Neuronal stem cell (in vitro differentiated cells): ENCODE measurements at regions not wholly inside any gene's neighbourhood (a gene's known extent, or its start where the extent isn't known, plus 50 kb on each side); places are given as distances from the start of the nearest gene placed in this dataset.

Experiments
- DNase-seq: peaks from one replicate; pipeline ENCODE4 v3.0.0-alpha.2; 2013; ENCODE audit warnings: low spot score
- H2AFZ ChIP-seq: one replicate; pipeline ENCODE4 v1.6.1; 2013; ENCODE audit warnings: mild to moderate bottlenecking, low read length, inconsistent platforms
- H2AK5ac ChIP-seq: 2 replicates; pipeline ENCODE4 v1.6.1; 2013; ENCODE audit warnings: low read depth, mild to moderate bottlenecking, inconsistent platforms, low read length, moderate library complexity, mixed read lengths
- H2BK120ac ChIP-seq: 2 replicates; pipeline ENCODE4 v1.6.1; 2013; ENCODE audit warnings: low read depth, mild to moderate bottlenecking, inconsistent platforms, low read length, moderate library complexity, mixed read lengths
- H2BK12ac ChIP-seq: one replicate; pipeline ENCODE4 v1.6.1; 2013; ENCODE audit warnings: low read length, inconsistent platforms
- H2BK15ac ChIP-seq: 2 replicates; pipeline ENCODE4 v1.6.1; 2013; ENCODE audit warnings: mild to moderate bottlenecking, low read length, inconsistent platforms, mixed read lengths
- H2BK5ac ChIP-seq: one replicate; pipeline ENCODE4 v1.6.1; 2013; ENCODE audit warnings: inconsistent platforms, mild to moderate bottlenecking, low read length, moderate library complexity
- H3K14ac ChIP-seq: one replicate; pipeline ENCODE4 v1.6.1; 2013; ENCODE audit warnings: low read length, inconsistent platforms
- H3K18ac ChIP-seq: 2 replicates; pipeline ENCODE4 v1.6.1; 2013; ENCODE audit warnings: low read length, inconsistent platforms
- H3K23ac ChIP-seq: 2 replicates; pipeline ENCODE4 v1.6.1; 2013; ENCODE audit warnings: low read depth, mild to moderate bottlenecking, mixed read lengths, low read length, inconsistent platforms; ENCODE audit not compliant: poor library complexity
- H3K27ac ChIP-seq: replicated peaks from 3 replicates; pipeline ENCODE4 v1.5.1; 2013; ENCODE audit warnings: low read length, inconsistent platforms
- H3K27me3 ChIP-seq, 3 experiments: 2 replicates each; pipeline ENCODE4 v1.6.1; 2013; ENCODE audit warnings: low read length in 3 of 3, mild to moderate bottlenecking in 2 of 3, inconsistent platforms in 1 of 3, low read depth in 1 of 3, mixed read lengths in 1 of 3, moderate library complexity in 1 of 3; ENCODE audit not compliant: control insufficient read depth in 3 of 3, insufficient read depth in 3 of 3
- H3K36me3 ChIP-seq, 2 donors: replicated peaks in 1 of 2; 2 replicates each; pipeline ENCODE4 v1.6.1; 2013; ENCODE audit warnings: low read length in 2 of 2; ENCODE audit not compliant: control insufficient read depth in 2 of 2, insufficient read depth in 2 of 2
- H3K4ac ChIP-seq: 2 replicates; pipeline ENCODE4 v1.6.1; 2013; ENCODE audit warnings: inconsistent platforms, mild to moderate bottlenecking, low read length, moderate library complexity
- H3K4me1 ChIP-seq, 2 donors: 1 replicate in 1 of 2; 2 replicates in 1 of 2; pipeline ENCODE4 v1.6.1; 2013; ENCODE audit warnings: low read length in 2 of 2, low read depth in 1 of 2; ENCODE audit not compliant: control insufficient read depth in 2 of 2, insufficient read depth in 1 of 2
- H3K4me2 ChIP-seq: one replicate; pipeline ENCODE4 v1.6.1; 2013; ENCODE audit warnings: mild to moderate bottlenecking, low read length, inconsistent platforms; ENCODE audit not compliant: insufficient read depth, poor library complexity, severe bottlenecking
- H3K4me3 ChIP-seq, 2 donors: 2 replicates each; pipeline ENCODE4 v1.5.1; 2013; ENCODE audit warnings: low read length in 2 of 2, mild to moderate bottlenecking in 2 of 2, inconsistent platforms in 1 of 2, moderate library complexity in 1 of 2
- H3K79me1 ChIP-seq: one replicate; pipeline ENCODE4 v1.6.1; 2013; ENCODE audit warnings: low read depth, mild to moderate bottlenecking, inconsistent platforms, low read length, moderate library complexity
- H3K9ac ChIP-seq: one replicate; pipeline ENCODE4 v1.6.1; 2013; ENCODE audit warnings: mild to moderate bottlenecking, low read depth, low read length, inconsistent platforms; ENCODE audit not compliant: poor library complexity
- H3K9me3 ChIP-seq, 2 donors: replicated peaks in 1 of 2; 2 replicates each; pipeline versions ENCODE3 to v1.6.1; 2013; ENCODE audit warnings: low read length in 2 of 2, mild to moderate bottlenecking in 2 of 2, inconsistent platforms in 1 of 2, low read depth in 1 of 2, mixed read lengths in 1 of 2, moderate library complexity in 1 of 2; ENCODE audit not compliant: control insufficient read depth in 2 of 2, insufficient read depth in 1 of 2
- H4K8ac ChIP-seq: one replicate; pipeline ENCODE4 v1.6.1; 2013; ENCODE audit warnings: low read depth, mild to moderate bottlenecking, inconsistent platforms, low read length, moderate library complexity
- H4K91ac ChIP-seq: one replicate; pipeline ENCODE4 v1.6.1; 2013; ENCODE audit warnings: low read length, low read depth, mild to moderate bottlenecking, inconsistent platforms; ENCODE audit not compliant: poor library complexity
- WGBS, 2 donors: extraction: QIAGEN DNeasy Blood & Tissue Kit; methylation state at CpG; one replicate each; pipeline ENCODE4 v1.1.7; 2013; ENCODE audit warnings: missing lambda C conversion rate in 2 of 2, mixed read lengths in 1 of 2; ENCODE audit not compliant: insufficient read length in 2 of 2, insufficient replicate concordance in 1 of 2; ENCODE audit errors: extremely low coverage in 2 of 2; 5-methylcytosine and 5-hydroxymethylcytosine counted together

DNA sequence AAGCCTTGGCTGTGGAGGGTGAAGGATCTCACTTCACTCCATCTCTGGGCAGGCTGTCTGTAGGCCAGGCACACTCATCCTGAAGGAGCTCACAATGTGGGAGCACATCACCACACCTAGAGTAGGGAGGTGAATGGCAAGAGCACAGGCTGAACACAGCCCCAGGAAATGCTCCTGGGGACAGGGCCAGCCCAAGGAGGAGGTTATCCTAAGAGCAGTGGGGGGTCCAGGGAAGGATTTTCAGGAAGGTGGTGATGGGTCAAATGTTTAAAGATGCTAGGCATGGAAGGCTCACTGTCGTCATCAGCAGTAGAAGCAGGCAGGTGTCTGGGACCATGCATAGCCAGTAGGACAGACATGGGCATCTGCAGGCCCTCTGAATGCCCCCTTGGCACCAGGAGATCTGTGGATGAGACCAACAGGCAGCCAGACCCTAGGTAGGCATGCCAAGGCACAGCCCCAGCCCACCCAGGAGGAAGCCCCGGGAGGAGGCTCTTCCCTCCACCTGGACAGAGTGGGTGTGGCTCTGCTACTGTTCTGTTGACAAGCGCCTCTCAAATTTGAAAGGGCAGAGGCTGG, 91.7 kb upstream of the RAB6C start:
- Histone ChIP-seq H2BK12ac (no peak overlapping the region), H3K9me3 (no peaks in the 10 kb centered on the region), H3K27me3 (peaks cover 0 to 12% (median 0%) of the 10 kb centered on the region in 3 experiments), H3K23ac (no peak overlapping the region), H3K4me2 (no peak overlapping the region), H3K36me3 (no peaks in the 10 kb centered on the region), H3K4me3 (no peak overlapping the region), H2AFZ (no peak overlapping the region), H3K4me1 (peaks cover 0 to 4% of the 10 kb centered on the region in 2 donors), H2BK15ac (peak overlapping the region; percentile 30), H2AK5ac (no peak overlapping the region), H3K27ac (no peak overlapping the region), H3K4ac (no peak overlapping the region), H3K79me1 (no peaks in the 10 kb centered on the region), H3K9ac (no peak overlapping the region), H4K91ac (no peak overlapping the region), H2BK120ac (no peak overlapping the region), H3K18ac (peak overlapping the region; percentile 59), H4K8ac (no peak overlapping the region), H2BK5ac (no peak overlapping the region), H3K14ac (no peak overlapping the region)
- no peak for DNase-seq
- WGBS, 2 donors, result no CpG with 5 or more reads among the region's 3 CpGs

DNA sequence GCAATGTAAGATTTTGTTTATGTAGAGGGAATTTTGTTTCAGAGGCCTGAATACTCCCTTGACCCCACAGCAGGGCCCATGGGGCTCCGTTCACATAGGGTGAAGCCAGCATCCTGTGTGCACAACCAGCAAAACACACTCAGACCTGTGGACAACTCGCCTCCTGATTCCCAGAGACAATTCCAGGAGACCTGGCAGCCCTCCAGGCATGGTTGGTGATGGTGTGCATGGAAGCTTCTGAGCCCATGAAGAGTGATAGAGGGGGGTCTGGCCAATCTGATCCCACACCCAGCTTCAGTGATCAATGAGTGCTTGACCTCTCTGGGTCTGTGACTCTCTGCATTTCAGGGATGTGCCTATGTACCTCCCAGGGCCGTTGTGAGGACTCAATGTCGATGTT, 91.0 kb upstream of the RAB6C start:
- WGBS, 2 donors, result no CpG with 5 or more reads among the region's 4 CpGs
- H2AFZ ChIP-seq, result no peak overlapping the region

DNA sequence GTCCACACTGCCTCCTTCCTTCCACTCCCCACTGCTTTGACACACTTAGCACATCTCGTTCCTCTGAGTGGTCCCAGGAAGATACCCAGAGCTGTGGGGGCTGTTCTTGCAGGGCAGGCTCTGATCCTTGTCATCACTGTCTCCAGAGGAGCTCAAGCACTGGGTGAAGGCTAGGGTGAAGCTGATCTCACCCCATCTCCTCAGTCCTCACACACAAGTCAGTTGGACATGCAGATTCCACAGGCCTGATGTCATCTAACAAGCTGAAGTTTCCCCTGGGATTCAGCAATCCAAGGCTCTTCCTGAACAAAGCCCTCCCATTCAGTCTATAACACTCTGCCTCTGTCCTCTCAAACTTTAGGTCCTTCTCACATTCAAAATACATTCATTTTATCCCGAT, 90.6 kb upstream of the RAB6C start:
- H3K14ac ChIP-seq, result no peak overlapping the region
- no peak overlapping the region for H2BK15ac ChIP-seq
- no peak overlapping the region for H4K8ac ChIP-seq
- no CpG with 5 or more reads among the region's 2 CpGs for WGBS, 2 donors
- no peaks in the 10 kb centered on the region for H3K9me3 ChIP-seq
- no peak overlapping the region for H3K27ac ChIP-seq
- H3K9ac ChIP-seq, result no peak overlapping the region
- H2AK5ac ChIP-seq, result no peak overlapping the region
- H3K18ac ChIP-seq, result no peak overlapping the region
- H2BK12ac ChIP-seq, result no peak overlapping the region
- no peak overlapping the region for H4K91ac ChIP-seq
- peaks cover 0 to 11% (median 0%) of the 10 kb centered on the region in 3 experiments for H3K27me3 ChIP-seq
- H3K79me1 ChIP-seq, result no peaks in the 10 kb centered on the region
- no peak overlapping the region for H3K23ac ChIP-seq
- H2BK5ac ChIP-seq, result no peak overlapping the region
- DNase-seq, result no peak
- H3K4me1 ChIP-seq, result peaks cover 0 to 4% of the 10 kb centered on the region in 2 donors
- H3K4me3 ChIP-seq, result no peak overlapping the region
- no peak overlapping the region for H2AFZ ChIP-seq
- no peaks in the 10 kb centered on the region for H3K36me3 ChIP-seq
- no peak overlapping the region for H2BK120ac ChIP-seq
- no peak overlapping the region for H3K4ac ChIP-seq
- no peak overlapping the region for H3K4me2 ChIP-seq

More for the DNA sequence above, 91.0 kb upstream of the RAB6C start:
- H3K9ac ChIP-seq, result no peak overlapping the region
- H3K27ac ChIP-seq, result no peak overlapping the region
- no peak overlapping the region for H2BK15ac ChIP-seq
- no peak overlapping the region for H3K4ac ChIP-seq
- no peak overlapping the region for H3K23ac ChIP-seq
- H3K36me3 ChIP-seq, result no peaks in the 10 kb centered on the region
- no peaks in the 10 kb centered on the region for H3K79me1 ChIP-seq
- H3K27me3 ChIP-seq, result peaks cover 0 to 11% (median 0%) of the 10 kb centered on the region in 3 experiments
- no peak overlapping the region for H4K91ac ChIP-seq
- no peak overlapping the region for H3K18ac ChIP-seq
- H3K4me3 ChIP-seq, result no peak overlapping the region
- H4K8ac ChIP-seq, result no peak overlapping the region
- peaks cover 0 to 4% of the 10 kb centered on the region in 2 donors for H3K4me1 ChIP-seq
- no peak overlapping the region for H2BK12ac ChIP-seq
- H2BK5ac ChIP-seq, result no peak overlapping the region
- DNase-seq, result no peak
- no peak overlapping the region for H2BK120ac ChIP-seq
- no peak overlapping the region for H3K4me2 ChIP-seq
- H3K14ac ChIP-seq, result no peak overlapping the region
- H3K9me3 ChIP-seq, result no peaks in the 10 kb centered on the region
- no peak overlapping the region for H2AK5ac ChIP-seq

GRCh38 chr2:129891341-129892320, 87.8 kb upstream of the RAB6C start:
- Histone ChIP-seq H2BK12ac (no peak overlapping the region), H3K18ac (peak overlapping the region; percentile 24), H3K9ac (no peak overlapping the region)

More at GRCh38 chr2:129891341-129892320, 87.8 kb upstream of the RAB6C start:
- H3K4me1 ChIP-seq, result peaks cover 0 to 4% of the 10 kb centered on the region in 2 donors
- no peak overlapping the region for H2BK120ac ChIP-seq
- no peak overlapping the region for H2BK5ac ChIP-seq
- WGBS, 2 donors, result no CpG with 5 or more reads among the region's 14 CpGs
- no peak overlapping the region for H3K4ac ChIP-seq
- no peaks in the 10 kb centered on the region for H3K36me3 ChIP-seq
- peak overlapping the region; percentile 19 for H2BK15ac ChIP-seq
- H2AK5ac ChIP-seq, result peak overlapping the region; percentile 23
- DNase-seq, result no peak
- peaks cover 0 to 19% (median 0%) of the 10 kb centered on the region in 3 experiments for H3K27me3 ChIP-seq
- no peak overlapping the region for H3K27ac ChIP-seq
- no peak overlapping the region for H3K23ac ChIP-seq
- H2AFZ ChIP-seq, result no peak overlapping the region
- no peak overlapping the region for H4K91ac ChIP-seq
- H3K4me2 ChIP-seq, result no peak overlapping the region
- no peaks in the 10 kb centered on the region for H3K79me1 ChIP-seq
- H4K8ac ChIP-seq, result no peak overlapping the region
- no peaks in the 10 kb centered on the region for H3K9me3 ChIP-seq
- H3K14ac ChIP-seq, result no peak overlapping the region
- no peak overlapping the region for H3K4me3 ChIP-seq
